Tibial nerve (tissue), 4 donors: ENCODE measurements at regions not wholly inside any gene's neighbourhood (a gene's known extent, or its start where the extent isn't known, plus 50 kb on each side); places are given as distances from the start of the nearest gene placed in this dataset.

ENCODE experiments used
- EP300 ChIP-seq, 2 donors: sonication (generic); formaldehyde crosslinking; IDR thresholded peaks; one replicate each; pipeline ENCODE4 v1.6.1; 2017; ENCODE audit warnings: antibody characterized with exemption in 2 of 2, mild to moderate bottlenecking in 1 of 2
- POLR2A ChIP-seq, 2 donors: fragments of 450-650 bp; IDR thresholded peaks; one replicate each; pipeline ENCODE4 v1.6.1; 2017; ENCODE audit warnings: antibody characterized with exemption in 2 of 2, mild to moderate bottlenecking in 2 of 2, moderate library complexity in 2 of 2
- TF ChIP-seq, protein P1 (sequence below), 5 experiments: fragments of 200-600 bp in 3 of 5; fragments of 450-650 bp in 2 of 5; sonication (generic) in 3 of 5; IDR thresholded peaks; one replicate each; pipeline ENCODE4 v1.5.1; 2016 to 2019; ENCODE audit warnings: antibody characterized with exemption in 5 of 5, mild to moderate bottlenecking in 3 of 5, moderate library complexity in 2 of 5

- TF ChIP-seq, protein P1, sequence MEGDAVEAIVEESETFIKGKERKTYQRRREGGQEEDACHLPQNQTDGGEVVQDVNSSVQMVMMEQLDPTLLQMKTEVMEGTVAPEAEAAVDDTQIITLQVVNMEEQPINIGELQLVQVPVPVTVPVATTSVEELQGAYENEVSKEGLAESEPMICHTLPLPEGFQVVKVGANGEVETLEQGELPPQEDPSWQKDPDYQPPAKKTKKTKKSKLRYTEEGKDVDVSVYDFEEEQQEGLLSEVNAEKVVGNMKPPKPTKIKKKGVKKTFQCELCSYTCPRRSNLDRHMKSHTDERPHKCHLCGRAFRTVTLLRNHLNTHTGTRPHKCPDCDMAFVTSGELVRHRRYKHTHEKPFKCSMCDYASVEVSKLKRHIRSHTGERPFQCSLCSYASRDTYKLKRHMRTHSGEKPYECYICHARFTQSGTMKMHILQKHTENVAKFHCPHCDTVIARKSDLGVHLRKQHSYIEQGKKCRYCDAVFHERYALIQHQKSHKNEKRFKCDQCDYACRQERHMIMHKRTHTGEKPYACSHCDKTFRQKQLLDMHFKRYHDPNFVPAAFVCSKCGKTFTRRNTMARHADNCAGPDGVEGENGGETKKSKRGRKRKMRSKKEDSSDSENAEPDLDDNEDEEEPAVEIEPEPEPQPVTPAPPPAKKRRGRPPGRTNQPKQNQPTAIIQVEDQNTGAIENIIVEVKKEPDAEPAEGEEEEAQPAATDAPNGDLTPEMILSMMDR (IDR thresholded peaks at IDR 0.05), result no peak
- TF ChIP-seq POLR2A (IDR thresholded peaks at IDR 0.05), result no peak
- TF ChIP-seq EP300 (IDR thresholded peaks at IDR 0.05), result no peak
These were observed 648.5 kb downstream of the RPS29 start for GRCh38 chr14:48937541-48938195.
